K562 (cell line): ENCODE measurements at regions not wholly inside any gene's neighbourhood (a gene's known extent, or its start where the extent isn't known, plus 50 kb on each side); places are given as distances from the start of the nearest gene placed in this dataset.

Experiments
- ARNT ChIP-seq, 2 experiments: fragments of 450-650 bp; IDR thresholded peaks; 2 replicates each; pipeline ENCODE4 v1.6.1; 2016; ENCODE audit warnings: mild to moderate bottlenecking in 1 of 2
- ETV5 ChIP-seq: sonication (generic); formaldehyde crosslinking; IDR thresholded peaks from 2 replicates; pipeline ENCODE4 v1.4.0; 2020; ENCODE audit warnings: low read depth, mild to moderate bottlenecking, missing genetic modification reagents
- GABPA ChIP-seq: fragments of 200-800 bp; sonication (Bioruptor generic); conservative IDR thresholded peaks from 2 replicates; pipeline ENCODE4 v1.6.1; 2016; ENCODE audit warnings: low read depth, missing genetic modification characterization, missing compliant biosample characterization
- HDAC3 ChIP-seq: fragments of 450-650 bp; IDR thresholded peaks from 2 replicates; pipeline ENCODE4 v1.6.1; 2018; ENCODE audit warnings: borderline replicate concordance, mild to moderate bottlenecking, moderate library complexity; ENCODE audit not compliant: partially characterized antibody
- IFI16 ChIP-seq: fragments of 250-450 bp; sonication (Bioruptor Pico); IDR thresholded peaks from 2 replicates; pipeline ENCODE4 v2.1.2; 2022; ENCODE audit warnings: mild to moderate bottlenecking, inconsistent platforms
- KLF1 ChIP-seq: fragments of 450-650 bp; IDR thresholded peaks from 2 replicates; pipeline ENCODE4 v1.6.1; 2016; ENCODE audit warnings: missing genetic modification characterization, missing compliant biosample characterization
- KLF10 ChIP-seq: fragments of 250-450 bp; sonication (Bioruptor Pico); IDR thresholded peaks from 2 replicates; pipeline ENCODE4 v1.6.1; 2021; ENCODE audit warnings: matching md5 sums
- LCOR ChIP-seq: sonication (generic); formaldehyde crosslinking; IDR thresholded peaks from 2 replicates; pipeline ENCODE4 v1.8.0; 2022; ENCODE audit warnings: mild to moderate bottlenecking, missing genetic modification reagents
- MXI1 ChIP-seq: IDR thresholded peaks from 2 replicates; pipeline ENCODE4 v1.6.1; 2011; ENCODE audit warnings: low read depth, mild to moderate bottlenecking, improper control_type of control experiment, low read length
- MYC ChIP-seq, 2 experiments: fragments of 250-450 bp in 1 of 2; sonication (Bioruptor Pico) in 1 of 2; IDR thresholded peaks; 2 replicates each; pipeline versions ENCODE4 v1.5.1 to v1.6.1; 2012 to 2021; ENCODE audit warnings: low read depth in 2 of 2, borderline replicate concordance in 1 of 2, improper control_type of control experiment in 1 of 2, low read length in 1 of 2, mild to moderate bottlenecking in 1 of 2, moderate library complexity in 1 of 2
- ZC3H4 ChIP-seq: sonication (generic); formaldehyde crosslinking; IDR thresholded peaks from 2 replicates; pipeline ENCODE4 v1.9.0; 2021; ENCODE audit warnings: missing genetic modification reagents, borderline replicate concordance
- ZFP36 ChIP-seq: fragments of 150-350 bp; IDR thresholded peaks from 2 replicates; pipeline ENCODE4 v1.6.1; 2018; ENCODE audit warnings: low read length, low read depth; ENCODE audit not compliant: partially characterized antibody
- ZNF444 ChIP-seq: fragments of 250-450 bp; sonication (Bioruptor Pico); IDR thresholded peaks from 2 replicates; pipeline ENCODE4 v1.4.0; 2020; ENCODE audit warnings: mild to moderate bottlenecking, moderate library complexity
- ZSCAN32 ChIP-seq: fragments of 450-650 bp; formaldehyde crosslinking; IDR thresholded peaks from 2 replicates; pipeline ENCODE4 v1.4.0; 2020; ENCODE audit warnings: mild to moderate bottlenecking, moderate library complexity
- TF ChIP-seq, protein P1 (sequence below), 3 experiments: fragments of 200-800 bp in 1 of 3; fragments of 250-450 bp in 1 of 3; fragments of 450-650 bp in 1 of 3; sonication (Bioruptor Pico) in 1 of 3; sonication (Bioruptor generic) in 1 of 3; formaldehyde crosslinking in 1 of 3; IDR thresholded peaks; 2 replicates each; pipeline versions ENCODE4 v1.6.1 to v1.8.0; 2016 to 2022; ENCODE audit warnings: mild to moderate bottlenecking in 2 of 3, missing genetic modification characterization in 2 of 3, missing compliant biosample characterization in 1 of 3, moderate library complexity in 1 of 3
- TF ChIP-seq, protein P2 (sequence below): fragments of 450-650 bp; formaldehyde crosslinking; IDR thresholded peaks from 2 replicates; pipeline ENCODE4 v1.4.0; 2022; ENCODE audit warnings: missing genetic modification characterization

DNA sequence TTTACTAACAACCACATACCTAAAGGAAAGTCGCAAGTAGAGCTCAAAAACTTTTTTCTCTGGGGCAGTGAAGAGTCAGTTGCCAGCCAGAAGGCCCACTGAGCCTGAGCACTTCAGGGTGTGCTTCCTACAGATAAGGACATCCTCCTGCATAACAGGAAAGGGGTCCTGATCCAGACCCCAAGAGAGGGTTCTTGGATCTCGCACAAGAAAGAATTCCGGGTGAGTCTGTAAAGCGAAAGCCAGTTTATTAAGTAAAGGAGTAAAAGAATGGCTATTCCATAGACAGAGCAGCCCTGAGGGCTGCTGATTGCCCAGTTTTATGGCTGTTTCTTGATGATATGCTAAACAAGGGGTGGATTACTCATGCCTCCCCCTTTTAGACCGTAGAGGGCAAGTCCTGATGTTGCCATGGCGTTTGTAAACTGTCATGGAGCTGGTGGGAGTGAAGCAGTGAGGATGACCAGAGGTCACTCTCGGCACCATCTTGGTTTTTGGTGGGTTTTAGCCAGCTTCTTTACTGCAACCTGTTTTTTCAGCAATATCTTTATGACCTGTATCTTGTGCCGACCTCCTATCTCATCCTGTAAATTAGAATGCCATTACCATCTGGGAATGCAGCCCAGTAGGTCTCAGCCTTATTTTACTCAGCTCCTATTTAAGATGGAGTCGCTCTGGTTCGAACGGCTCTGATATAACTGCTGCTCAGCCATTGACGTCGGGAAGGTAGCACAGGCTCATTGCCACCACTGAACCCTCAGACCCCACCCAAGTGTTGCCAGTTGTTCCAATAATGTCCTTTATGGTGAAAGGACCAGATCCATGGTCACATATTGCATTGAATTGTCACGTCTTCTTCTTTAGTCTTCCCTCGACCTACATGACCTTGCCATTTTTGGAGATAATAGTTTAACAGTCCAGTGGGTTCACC lies 96.6 kb upstream of the ERRFI1 start (continued):
- TF ChIP-seq, protein P1, sequence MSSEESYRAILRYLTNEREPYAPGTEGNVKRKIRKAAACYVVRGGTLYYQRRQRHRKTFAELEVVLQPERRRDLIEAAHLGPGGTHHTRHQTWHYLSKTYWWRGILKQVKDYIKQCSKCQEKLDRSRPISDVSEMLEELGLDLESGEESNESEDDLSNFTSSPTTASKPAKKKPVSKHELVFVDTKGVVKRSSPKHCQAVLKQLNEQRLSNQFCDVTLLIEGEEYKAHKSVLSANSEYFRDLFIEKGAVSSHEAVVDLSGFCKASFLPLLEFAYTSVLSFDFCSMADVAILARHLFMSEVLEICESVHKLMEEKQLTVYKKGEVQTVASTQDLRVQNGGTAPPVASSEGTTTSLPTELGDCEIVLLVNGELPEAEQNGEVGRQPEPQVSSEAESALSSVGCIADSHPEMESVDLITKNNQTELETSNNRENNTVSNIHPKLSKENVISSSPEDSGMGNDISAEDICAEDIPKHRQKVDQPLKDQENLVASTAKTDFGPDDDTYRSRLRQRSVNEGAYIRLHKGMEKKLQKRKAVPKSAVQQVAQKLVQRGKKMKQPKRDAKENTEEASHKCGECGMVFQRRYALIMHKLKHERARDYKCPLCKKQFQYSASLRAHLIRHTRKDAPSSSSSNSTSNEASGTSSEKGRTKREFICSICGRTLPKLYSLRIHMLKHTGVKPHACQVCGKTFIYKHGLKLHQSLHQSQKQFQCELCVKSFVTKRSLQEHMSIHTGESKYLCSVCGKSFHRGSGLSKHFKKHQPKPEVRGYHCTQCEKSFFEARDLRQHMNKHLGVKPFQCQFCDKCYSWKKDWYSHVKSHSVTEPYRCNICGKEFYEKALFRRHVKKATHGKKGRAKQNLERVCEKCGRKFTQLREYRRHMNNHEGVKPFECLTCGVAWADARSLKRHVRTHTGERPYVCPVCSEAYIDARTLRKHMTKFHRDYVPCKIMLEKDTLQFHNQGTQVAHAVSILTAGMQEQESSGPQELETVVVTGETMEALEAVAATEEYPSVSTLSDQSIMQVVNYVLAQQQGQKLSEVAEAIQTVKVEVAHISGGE (CRISPR knock-in tag; IDR thresholded peaks at IDR 0.05) = peak in 1 of 3 experiments; percentile 91; a peak in 2 of 6 replicates
- TF ChIP-seq MXI1 (peak; percentile 83), ZFP36 (no peak), ZNF444 (peak; percentile 94), ZSCAN32 (peak; percentile 77; the same call in 1 of the 2 replicates), ZC3H4 (CRISPR knock-in tag) (no peak), KLF10 (peak; percentile 22; the same call in 1 of the 2 replicates), LCOR (CRISPR knock-in tag) (no peak), ETV5 (no peak; the same call in 1 of the 2 replicates), ARNT (IDR thresholded peaks at IDR 0.05) (no peak; a peak in 1 of 4 replicates), IFI16 (CRISPR knock-in tag) (peak; percentile 87), HDAC3 (peak; percentile 62), GABPA (tag) (peak; percentile 45), MYC (IDR thresholded peaks at IDR 0.05; ENCODE audit: low read depth, low read length) (no peak), MYC (CRISPR knock-in tag; IDR thresholded peaks at IDR 0.05; ENCODE audit: borderline replicate concordance, low read depth) (peak; percentile 61; the same call in 1 of the 2 replicates), KLF1 (peak; percentile 90)
- TF ChIP-seq, protein P2, sequence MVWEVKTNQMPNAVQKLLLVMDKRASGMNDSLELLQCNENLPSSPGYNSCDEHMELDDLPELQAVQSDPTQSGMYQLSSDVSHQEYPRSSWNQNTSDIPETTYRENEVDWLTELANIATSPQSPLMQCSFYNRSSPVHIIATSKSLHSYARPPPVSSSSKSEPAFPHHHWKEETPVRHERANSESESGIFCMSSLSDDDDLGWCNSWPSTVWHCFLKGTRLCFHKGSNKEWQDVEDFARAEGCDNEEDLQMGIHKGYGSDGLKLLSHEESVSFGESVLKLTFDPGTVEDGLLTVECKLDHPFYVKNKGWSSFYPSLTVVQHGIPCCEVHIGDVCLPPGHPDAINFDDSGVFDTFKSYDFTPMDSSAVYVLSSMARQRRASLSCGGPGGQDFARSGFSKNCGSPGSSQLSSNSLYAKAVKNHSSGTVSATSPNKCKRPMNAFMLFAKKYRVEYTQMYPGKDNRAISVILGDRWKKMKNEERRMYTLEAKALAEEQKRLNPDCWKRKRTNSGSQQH = peak; percentile 98
